Heart right ventricle (tissue), 16 donors: ENCODE measurements at regions not wholly inside any gene's neighbourhood (a gene's known extent, or its start where the extent isn't known, plus 50 kb on each side); places are given as distances from the start of the nearest gene placed in this dataset.

Source experiments
- ATAC-seq, 8 donors: fragments of 200-7000 bp; cut with Tn5 transposase; one replicate each; pipeline ENCODE4 v1.9.1; 2020; ENCODE audit warnings: mild to moderate bottlenecking in 8 of 8, moderate library complexity in 8 of 8, moderate number of reproducible peaks in 1 of 8
- DNase-seq, 2 donors: peaks; one replicate each; pipeline ENCODE4 v3.0.0-alpha.2; 2020
- H3K27ac ChIP-seq, 10 donors: fragments of 200-600 bp; sonication (generic) in 2 of 10; one replicate each; pipeline versions ENCODE4 v1.5.0 to v1.8.0; 2020 to 2022; ENCODE audit warnings: mild to moderate bottlenecking in 3 of 10
- H3K27me3 ChIP-seq, 7 donors: fragments of 200-600 bp; one replicate each; pipeline ENCODE4 v1.8.0; 2021 to 2022; ENCODE audit warnings: mild to moderate bottlenecking in 2 of 7
- H3K36me3 ChIP-seq, 9 donors: fragments of 200-600 bp; sonication (generic) in 1 of 9; one replicate each; pipeline versions ENCODE4 v1.5.0 to v1.8.0; 2020 to 2022; ENCODE audit warnings: mild to moderate bottlenecking in 2 of 9
- H3K4me1 ChIP-seq, 9 donors: fragments of 200-600 bp; sonication (generic) in 1 of 9; one replicate each; pipeline versions ENCODE4 v1.5.0 to v1.8.0; 2020 to 2022; ENCODE audit warnings: mild to moderate bottlenecking in 4 of 9
- H3K4me3 ChIP-seq, 10 donors: fragments of 200-600 bp; sonication (generic) in 2 of 10; one replicate each; pipeline versions ENCODE4 v1.5.0 to v1.8.0; 2020 to 2022; ENCODE audit warnings: mild to moderate bottlenecking in 7 of 10, moderate library complexity in 2 of 10
- H3K9me3 ChIP-seq, 11 donors: fragments of 200-600 bp in 10 of 11; sonication (generic) in 2 of 11; one replicate each; pipeline versions ENCODE4 v1.5.0 to v1.8.0; 2013 to 2022; ENCODE audit warnings: mild to moderate bottlenecking in 2 of 11, control low read depth in 1 of 11, moderate library complexity in 1 of 11
- CTCF ChIP-seq, 9 donors: fragments of 200-600 bp; sonication (generic) in 2 of 9; IDR thresholded peaks; one replicate each; pipeline versions ENCODE4 v1.5.0 to v1.8.0; 2021 to 2022; ENCODE audit warnings: antibody characterized with exemption in 9 of 9, mild to moderate bottlenecking in 5 of 9, moderate library complexity in 1 of 9
- WGBS, 2 donors: extraction: QIAGEN DNeasy Blood & Tissue Kit; methylation state at CpG; one replicate each; pipeline ENCODE4 v1.1.7; 2013; ENCODE audit warnings: inconsistent platforms in 1 of 2; 5-methylcytosine and 5-hydroxymethylcytosine counted together
- intact Hi-C, 10 donors: fragments of 100-400 bp; cut with DNase I; formaldehyde crosslinking; loops; one replicate each; pipeline versions ENCODE4 v1.11.1 to v1.14.2; 2022
- donor health status: Arrhythmogenic right ventricular cardiomyopathy.
- donor health status: ischemic (EF 13 %, LVEDD 7.1; RV severe dilation, severe dysfunction).
- donor health status: healthy with polysubstance abuse.
- donor health status: DM: no; HTN: yes; CAD: no.
- donor health status: DM: no; HTN: no; CAD: no.
- donor health status: ischemic (EF 25% LVEDD 6.9; RV normal size, moderate dysfunction).
- donor health status: ischemic (EF 25% LVEDD 5.7; RV mildly dilated, moderate dysfunction).
- donor health status: healthy.
- donor health status: DM: yes; HTN: yes; CAD: no.
- donor health status: Ischemic cardiomyopathy.
- donor health status: ischemic (EF 35%, LVEDD 5.7; RV mildly dilated, moderate dysfunction).
- donor health status: nonischemic (EF 11% LVEDD 7.7; RV severe dilation, severe dysfunction).
- donor health status: DM: yes; HTN: yes; CAD: no.
- donor health status: PGD.
- donor health status: ischemic (EF 29% LVEDD 5.4; RV normal size, mild dysfunction).
- donor health status: nonischemic (EF 23%, LVEDD 6.1; RV moderate dilation, normal function).

GRCh38 chr10:117601716-117602115 lies 59.2 kb downstream of the EMX2 start:
- no peak overlapping the region for H3K4me3 ChIP-seq
- no peaks in the 10 kb centered on the region for H3K36me3 ChIP-seq
- no peak for DNase-seq
- no peaks in the 10 kb centered on the region for H3K9me3 ChIP-seq
- intact Hi-C loops: no loop called here
- no peak for TF ChIP-seq CTCF (IDR thresholded peaks at IDR 0.05)
- ATAC-seq: no peak
- H3K4me1 ChIP-seq: no peaks in the 10 kb centered on the region
- peaks cover 0 to 23% (median 15%) of the 10 kb centered on the region in 7 donors for H3K27me3 ChIP-seq
- WGBS, 2 donors: 81 to 100% methylated on average over 1 of the region's 1 CpG
- H3K27ac ChIP-seq: no peak overlapping the region

- WGBS, 2 donors: 85 to 86% methylated on average over 6 of the region's 6 CpGs
- Histone ChIP-seq H3K4me3 (no peak overlapping the region), H3K27ac (no peak overlapping the region), H3K4me1 (no peaks in the 10 kb centered on the region), H3K27me3 (peaks cover 0 to 21% (median 14%) of the 10 kb centered on the region in 7 donors), H3K9me3 (no peaks in the 10 kb centered on the region), H3K36me3 (no peaks in the 10 kb centered on the region)
- DNase-seq (no peak), ATAC-seq (no peak)
- no peak for TF ChIP-seq CTCF (IDR thresholded peaks at IDR 0.05)
- intact Hi-C loops: no loop called here
These were observed 60.5 kb downstream of the EMX2 start for GRCh38 chr10:117603081-117603480.

- ATAC-seq (no peak), DNase-seq (no peak)
- no peak overlapping the region for H3K4me3 ChIP-seq
- H3K4me1 ChIP-seq: peaks cover 0 to 1% (median 0%) of the 10 kb centered on the region in 9 donors
- no peaks in the 10 kb centered on the region for H3K9me3 ChIP-seq
- peaks cover 0 to 20% (median 14%) of the 10 kb centered on the region in 7 donors for H3K27me3 ChIP-seq
- H3K36me3 ChIP-seq: no peaks in the 10 kb centered on the region
- TF ChIP-seq CTCF (IDR thresholded peaks at IDR 0.05): no peak
- H3K27ac ChIP-seq: no peak overlapping the region
- intact Hi-C loops: no loop called here
- WGBS, 2 donors: 75 to 77% methylated on average over 5 of the region's 5 CpGs
These were observed 61.2 kb downstream of the EMX2 start for GRCh38 chr10:117603726-117604125.

GRCh38 chr10:117609095-117609795 lies 66.7 kb downstream of the EMX2 start:
- 17 to 19% methylated on average over 4 of the region's 4 CpGs for WGBS, 2 donors
- H3K9me3 ChIP-seq: no peaks in the 10 kb centered on the region
- peaks cover 0 to 22% (median 18%) of the 10 kb centered on the region in 7 donors for H3K27me3 ChIP-seq
- no peaks in the 10 kb centered on the region for H3K36me3 ChIP-seq
- peak overlapping the region in 4 of 10 donors; percentile 17 to 38 (median 33) for H3K27ac ChIP-seq
- no peak for TF ChIP-seq CTCF (IDR thresholded peaks at IDR 0.05)
- intact Hi-C loops: no loop called here
- peaks cover 0 to 17% (median 0%) of the 10 kb centered on the region in 9 donors for H3K4me1 ChIP-seq
- DNase-seq (peak; percentile 23 to 24), ATAC-seq (peak; percentile 34 to 86 (median 74))
- H3K4me3 ChIP-seq: no peak overlapping the region
